HepG2 (cell line): ENCODE measurements at regions not wholly inside any gene's neighbourhood (a gene's known extent, or its start where the extent isn't known, plus 50 kb on each side); places are given as distances from the start of the nearest gene placed in this dataset.

ENCODE experiments used
- ZBTB40 ChIP-seq, 2 experiments: fragments of 450-650 bp in 1 of 2; sonication (generic) in 1 of 2; formaldehyde crosslinking in 1 of 2; IDR thresholded peaks; 2 replicates each; pipeline versions ENCODE4 v1.6.1 to v1.8.0; 2016 to 2022; ENCODE audit warnings: antibody characterized with exemption in 1 of 2, mild to moderate bottlenecking in 1 of 2, missing genetic modification reagents in 1 of 2
- ZNF205 ChIP-seq: IDR thresholded peaks from 2 replicates; pipeline ENCODE4 v1.6.1; 2018; ENCODE audit warnings: missing biosample characterization, missing genetic modification reagents
- ZNF292 ChIP-seq: sonication (generic); formaldehyde crosslinking; IDR thresholded peaks from 2 replicates; pipeline ENCODE4 v1.8.1; 2022; ENCODE audit warnings: mild to moderate bottlenecking, low read depth, missing genetic modification reagents, borderline replicate concordance
- ZNF44 ChIP-seq: sonication (generic); formaldehyde crosslinking; IDR thresholded peaks from 2 replicates; pipeline ENCODE4 v1.5.1; 2020; ENCODE audit warnings: mild to moderate bottlenecking, missing genetic modification reagents

GRCh38 chrX:122184791-122185190, 999.3 kb upstream of the GRIA3 start (continued):
- TF ChIP-seq ZBTB40 (IDR thresholded peaks at IDR 0.05) (no peak), ZBTB40 (CRISPR knock-in tag; IDR thresholded peaks at IDR 0.05) (no peak), ZNF205 (no peak), ZNF44 (CRISPR knock-in tag) (no peak), ZNF292 (CRISPR knock-in tag) (no peak)
